Activated naive CD8-positive, alpha-beta T cell treated with anti-CD3 and anti-CD28 coated beads, Interleukin-2, amount 50 U/mL, for 24 hours (primary cell): ENCODE measurements at regions not wholly inside any gene's neighbourhood (a gene's known extent, or its start where the extent isn't known, plus 50 kb on each side); places are given as distances from the start of the nearest gene placed in this dataset.

Source experiments
- ATAC-seq: fragments of 150-1000 bp; cut with Tn5 transposase; one replicate; pipeline ENCODE4 v1.10.0; 2021
- DNase-seq: peaks from one replicate; pipeline ENCODE4 v3.0.0; 2021
- H3K27ac Mint-ChIP-seq: one replicate; pipeline ENCODE4 v1.8.0; 2021; ENCODE audit warnings: mild to moderate bottlenecking, mixed read lengths
- H3K27me3 Mint-ChIP-seq: one replicate; pipeline ENCODE4 v1.8.0; 2021; ENCODE audit warnings: mixed read lengths
- H3K36me3 Mint-ChIP-seq: one replicate; pipeline ENCODE4 v1.8.0; 2021; ENCODE audit warnings: low read depth, mixed read lengths
- H3K4me1 Mint-ChIP-seq: one replicate; pipeline ENCODE4 v1.8.0; 2021; ENCODE audit warnings: mixed read lengths
- H3K4me3 Mint-ChIP-seq: one replicate; pipeline ENCODE4 v1.8.0; 2021; ENCODE audit warnings: mild to moderate bottlenecking, moderate library complexity, mixed read lengths
- H3K9me3 Mint-ChIP-seq: one replicate; pipeline ENCODE4 v1.8.0; 2021; ENCODE audit warnings: mixed read lengths

DNA sequence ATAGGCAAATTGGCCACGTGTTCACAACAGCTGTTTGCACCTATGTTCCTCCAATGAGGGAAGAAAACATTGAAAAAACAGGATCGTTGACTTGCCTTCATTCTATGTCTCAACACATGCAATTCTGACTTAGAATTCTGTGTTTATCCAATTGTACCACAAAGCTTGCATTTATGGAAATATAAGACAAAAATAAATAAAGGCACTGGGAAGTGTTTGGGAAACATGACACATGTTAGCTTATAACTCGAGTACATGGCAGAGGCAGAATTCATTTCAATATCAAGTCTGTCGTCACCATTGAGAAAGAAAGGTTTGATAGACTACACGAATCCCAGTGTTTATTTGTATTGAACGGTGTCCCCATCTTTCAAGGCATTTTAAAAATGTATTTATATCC, 291.2 kb downstream of the AHR start:
- Mint-ChIP-seq H3K4me3 (no peak overlapping the region), H3K36me3 (no peaks in the 10 kb centered on the region), H3K4me1 (no peaks in the 10 kb centered on the region), H3K9me3 (no peaks in the 10 kb centered on the region), H3K27ac (no peak overlapping the region), H3K27me3 (peaks cover 2% of the 10 kb centered on the region)
- DNase-seq (no peak), ATAC-seq (no peak)

GRCh38 chr7:17590221-17590620, 291.8 kb downstream of the AHR start:
- Mint-ChIP-seq H3K4me1 (no peaks in the 10 kb centered on the region), H3K4me3 (no peak overlapping the region), H3K27ac (no peak overlapping the region), H3K27me3 (peaks cover 2% of the 10 kb centered on the region), H3K36me3 (no peaks in the 10 kb centered on the region), H3K9me3 (no peaks in the 10 kb centered on the region)
- DNase-seq (no peak), ATAC-seq (no peak)

DNA sequence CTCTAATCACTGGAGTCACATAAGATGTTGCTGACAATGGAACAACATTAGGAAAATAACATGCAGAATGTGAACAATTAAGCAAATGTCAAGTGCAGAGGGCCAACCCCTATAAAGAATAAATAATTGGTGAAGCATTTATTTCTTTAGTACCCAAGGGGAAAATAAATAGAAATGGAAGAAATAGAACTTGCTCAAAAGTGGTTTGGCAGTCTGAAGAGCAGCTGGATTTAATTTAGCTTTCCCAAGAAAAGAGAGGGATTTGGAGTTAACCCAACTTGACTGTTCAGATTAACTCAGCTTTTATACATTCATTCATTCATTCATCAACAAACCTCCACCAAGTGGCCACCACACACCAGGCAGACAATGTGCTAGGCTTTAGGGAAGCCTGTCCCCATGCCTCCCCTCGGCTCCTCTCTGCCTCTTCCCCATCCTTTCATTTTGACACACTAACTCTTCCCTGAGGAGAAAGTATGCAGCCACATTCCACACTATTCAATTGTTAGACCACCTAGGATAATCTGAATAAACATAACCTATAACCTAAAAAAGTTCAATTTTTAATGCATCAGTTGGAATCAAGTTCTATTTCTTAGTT, 295.5 kb downstream of the AHR start:
- DNase-seq (no peak), ATAC-seq (no peak)
- no peak overlapping the region for H3K4me3 Mint-ChIP-seq
- no peaks in the 10 kb centered on the region for H3K4me1 Mint-ChIP-seq
- H3K36me3 Mint-ChIP-seq = no peaks in the 10 kb centered on the region
- peaks cover 2% of the 10 kb centered on the region for H3K27me3 Mint-ChIP-seq
- H3K27ac Mint-ChIP-seq = no peak overlapping the region
- H3K9me3 Mint-ChIP-seq = no peaks in the 10 kb centered on the region

DNA sequence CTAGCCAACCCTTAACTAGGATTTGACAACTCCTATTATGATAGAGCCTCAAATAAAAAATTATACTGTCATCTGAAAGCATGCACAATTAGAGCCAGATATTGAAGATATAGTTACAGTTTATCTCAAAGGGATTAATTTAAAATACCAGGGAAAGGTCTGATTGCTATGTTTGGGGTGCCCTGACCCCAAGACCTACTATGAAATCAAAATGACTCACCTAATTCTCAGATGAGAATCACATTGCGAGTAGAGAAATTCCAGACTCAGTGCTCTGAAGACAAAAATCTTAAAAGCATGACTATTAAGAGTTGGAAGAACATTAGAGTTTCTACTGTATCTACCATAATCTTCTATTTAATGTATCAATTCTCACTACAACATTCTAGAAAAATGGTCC, 297.1 kb downstream of the AHR start:
- no peak overlapping the region for H3K27ac Mint-ChIP-seq
- ATAC-seq = no peak
- H3K4me1 Mint-ChIP-seq = no peaks in the 10 kb centered on the region
- no peak for DNase-seq
- no peaks in the 10 kb centered on the region for H3K9me3 Mint-ChIP-seq
- H3K36me3 Mint-ChIP-seq = no peaks in the 10 kb centered on the region
- no peak overlapping the region for H3K4me3 Mint-ChIP-seq
- peaks cover 2% of the 10 kb centered on the region for H3K27me3 Mint-ChIP-seq

GRCh38 chr7:17598305-17598704, 299.9 kb downstream of the AHR start:
- ATAC-seq = no peak

DNA sequence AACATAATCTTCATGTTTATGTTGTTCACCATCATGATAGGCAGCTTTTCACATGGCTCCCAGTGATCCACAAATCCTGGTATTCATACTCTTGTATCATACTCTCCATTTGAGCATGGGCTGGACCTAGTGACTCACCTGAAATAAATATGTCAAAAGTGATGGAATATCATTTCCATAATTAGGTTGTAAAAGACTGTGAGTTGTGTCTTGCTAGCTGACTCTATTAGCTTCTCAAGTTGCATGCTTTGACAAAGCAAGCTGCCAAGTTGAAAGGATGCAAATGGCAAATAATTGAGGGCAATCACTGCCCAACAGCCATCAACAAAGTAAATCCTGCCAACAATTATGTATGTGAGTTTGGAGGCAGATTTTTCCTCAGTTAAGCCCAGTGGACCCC, 300.4 kb downstream of the AHR start:
- H3K4me3 Mint-ChIP-seq = no peak overlapping the region

More at GRCh38 chr7:17598305-17598704, 299.9 kb downstream of the AHR start:
- Mint-ChIP-seq H3K27me3 (no peaks in the 10 kb centered on the region), H3K27ac (no peak overlapping the region), H3K4me3 (no peak overlapping the region), H3K4me1 (no peaks in the 10 kb centered on the region), H3K9me3 (peaks cover 2% of the 10 kb centered on the region), H3K36me3 (no peaks in the 10 kb centered on the region)
- no peak for DNase-seq

GRCh38 chr7:17599733-17600339, 301.4 kb downstream of the AHR start:
- no peak overlapping the region for H3K27ac Mint-ChIP-seq
- no peak overlapping the region for H3K4me3 Mint-ChIP-seq
- ATAC-seq (no peak), DNase-seq (no peak)
- no peaks in the 10 kb centered on the region for H3K4me1 Mint-ChIP-seq
- no peaks in the 10 kb centered on the region for H3K36me3 Mint-ChIP-seq
- no peaks in the 10 kb centered on the region for H3K27me3 Mint-ChIP-seq
- peaks cover 13% of the 10 kb centered on the region for H3K9me3 Mint-ChIP-seq

More for the DNA sequence above, 300.4 kb downstream of the AHR start:
- Mint-ChIP-seq H3K9me3 (peaks cover 8% of the 10 kb centered on the region), H3K27me3 (no peaks in the 10 kb centered on the region), H3K4me1 (no peaks in the 10 kb centered on the region), H3K27ac (no peak overlapping the region), H3K36me3 (no peaks in the 10 kb centered on the region)
- ATAC-seq (no peak), DNase-seq (no peak)

GRCh38 chr7:17600340-17600752, 301.9 kb downstream of the AHR start:
- no peak for ATAC-seq
- Mint-ChIP-seq H3K36me3 (no peaks in the 10 kb centered on the region), H3K9me3 (peaks cover 15% of the 10 kb centered on the region), H3K4me1 (no peaks in the 10 kb centered on the region), H3K27me3 (peaks cover under 1% of the 10 kb centered on the region), H3K4me3 (no peak overlapping the region), H3K27ac (no peak overlapping the region)
- DNase-seq = no peak

DNA sequence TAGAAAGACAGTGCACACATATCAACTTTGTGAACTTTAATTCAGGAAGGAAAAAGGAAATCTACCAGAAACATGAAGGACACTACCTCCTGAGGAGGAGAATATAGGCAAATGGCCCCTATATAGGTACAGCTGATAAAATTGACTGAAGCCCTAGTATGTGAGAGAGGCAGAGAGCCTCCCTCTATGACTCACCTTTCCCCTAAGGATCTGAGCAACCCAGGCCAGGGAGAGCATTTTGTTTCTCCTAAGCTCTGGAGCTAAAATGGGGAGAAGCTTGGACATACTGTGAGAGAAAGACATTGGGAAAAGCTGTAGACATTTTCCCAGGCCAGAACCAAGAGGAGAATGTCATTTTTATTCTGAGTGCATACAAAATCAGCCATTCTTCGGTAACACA, 303.5 kb downstream of the AHR start:
- Mint-ChIP-seq H3K36me3 (no peaks in the 10 kb centered on the region), H3K4me1 (no peaks in the 10 kb centered on the region), H3K27me3 (peaks cover 2% of the 10 kb centered on the region), H3K9me3 (peaks cover 15% of the 10 kb centered on the region), H3K4me3 (no peak overlapping the region), H3K27ac (no peak overlapping the region)
- DNase-seq (no peak), ATAC-seq (no peak)

DNA sequence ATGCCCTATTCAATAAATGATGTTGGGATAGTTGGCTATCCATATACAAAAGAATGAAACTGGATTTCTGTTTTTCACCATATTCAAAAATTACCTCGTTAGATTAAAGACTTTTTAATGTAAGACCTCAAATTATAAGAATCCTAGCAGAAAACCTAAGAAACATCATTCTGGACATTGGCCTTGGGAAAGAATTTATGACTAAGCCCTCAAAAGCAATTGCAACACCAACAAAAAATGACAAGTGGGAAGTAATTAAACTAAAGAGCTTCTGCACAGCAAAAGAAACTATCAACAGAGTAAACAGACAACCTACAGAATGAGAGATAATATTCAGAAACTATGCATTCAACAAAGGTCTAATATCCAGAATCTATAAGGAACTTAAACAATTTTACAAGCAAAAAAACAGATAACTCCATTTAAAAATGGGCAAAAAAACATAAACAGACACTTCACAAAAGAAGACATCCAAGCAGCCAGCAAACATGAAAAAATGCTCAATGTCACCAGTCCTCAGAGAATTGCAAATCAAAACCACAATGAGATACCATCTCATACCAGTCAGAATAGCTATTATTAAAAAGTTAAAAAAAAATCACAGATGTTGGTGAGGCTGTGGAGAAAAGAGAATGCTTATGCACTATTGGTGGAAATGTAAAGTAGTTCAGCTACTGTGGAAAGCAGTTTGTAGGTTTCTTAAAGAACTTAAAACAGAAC, 309.8 kb downstream of the AHR start:
- H3K9me3 Mint-ChIP-seq = peaks cover 17% of the 10 kb centered on the region
- no peak overlapping the region for H3K4me3 Mint-ChIP-seq
- no peaks in the 10 kb centered on the region for H3K36me3 Mint-ChIP-seq
- DNase-seq (no peak), ATAC-seq (no peak)
- H3K27ac Mint-ChIP-seq = no peak overlapping the region
- H3K4me1 Mint-ChIP-seq = no peaks in the 10 kb centered on the region
- H3K27me3 Mint-ChIP-seq = peaks cover 2% of the 10 kb centered on the region

DNA sequence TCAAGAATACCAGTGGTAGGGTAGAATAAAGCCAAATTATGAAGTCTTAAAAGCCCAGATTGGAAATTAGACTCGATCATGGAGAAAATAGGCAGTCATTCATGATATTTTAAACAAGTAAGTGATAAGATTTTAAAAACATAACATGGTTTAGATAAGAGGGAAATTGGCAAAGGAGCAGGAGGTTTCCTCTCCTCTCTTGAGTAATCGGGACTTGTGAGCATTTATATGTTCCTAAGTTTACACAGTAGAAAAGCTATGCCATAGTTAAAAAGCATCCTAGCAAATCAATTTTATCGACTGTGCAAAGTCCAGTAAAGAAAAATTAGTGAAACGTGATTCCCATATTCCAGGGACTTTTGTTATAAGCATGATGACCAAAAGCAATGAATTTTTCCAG, 313.2 kb downstream of the AHR start:
- ATAC-seq (no peak), DNase-seq (no peak)
- H3K27me3 Mint-ChIP-seq = no peaks in the 10 kb centered on the region
- H3K36me3 Mint-ChIP-seq = no peaks in the 10 kb centered on the region
- H3K4me1 Mint-ChIP-seq = no peaks in the 10 kb centered on the region
- no peak overlapping the region for H3K27ac Mint-ChIP-seq
- H3K9me3 Mint-ChIP-seq = peaks cover 4% of the 10 kb centered on the region
- no peak overlapping the region for H3K4me3 Mint-ChIP-seq

GRCh38 chr7:17613338-17614041, 315.0 kb downstream of the AHR start:
- Mint-ChIP-seq H3K27ac (no peak overlapping the region), H3K27me3 (no peaks in the 10 kb centered on the region), H3K36me3 (no peaks in the 10 kb centered on the region), H3K4me3 (no peak overlapping the region), H3K9me3 (peaks cover 4% of the 10 kb centered on the region), H3K4me1 (no peaks in the 10 kb centered on the region)
- DNase-seq (no peak), ATAC-seq (no peak)

- Mint-ChIP-seq H3K4me1 (no peaks in the 10 kb centered on the region), H3K27me3 (peaks cover 2% of the 10 kb centered on the region), H3K36me3 (no peaks in the 10 kb centered on the region), H3K4me3 (no peak overlapping the region), H3K9me3 (no peaks in the 10 kb centered on the region), H3K27ac (no peak overlapping the region)
- ATAC-seq = no peak
- DNase-seq = no peak
Measured at GRCh38 chr7:17617380-17617779, 318.9 kb downstream of the AHR start.

DNA sequence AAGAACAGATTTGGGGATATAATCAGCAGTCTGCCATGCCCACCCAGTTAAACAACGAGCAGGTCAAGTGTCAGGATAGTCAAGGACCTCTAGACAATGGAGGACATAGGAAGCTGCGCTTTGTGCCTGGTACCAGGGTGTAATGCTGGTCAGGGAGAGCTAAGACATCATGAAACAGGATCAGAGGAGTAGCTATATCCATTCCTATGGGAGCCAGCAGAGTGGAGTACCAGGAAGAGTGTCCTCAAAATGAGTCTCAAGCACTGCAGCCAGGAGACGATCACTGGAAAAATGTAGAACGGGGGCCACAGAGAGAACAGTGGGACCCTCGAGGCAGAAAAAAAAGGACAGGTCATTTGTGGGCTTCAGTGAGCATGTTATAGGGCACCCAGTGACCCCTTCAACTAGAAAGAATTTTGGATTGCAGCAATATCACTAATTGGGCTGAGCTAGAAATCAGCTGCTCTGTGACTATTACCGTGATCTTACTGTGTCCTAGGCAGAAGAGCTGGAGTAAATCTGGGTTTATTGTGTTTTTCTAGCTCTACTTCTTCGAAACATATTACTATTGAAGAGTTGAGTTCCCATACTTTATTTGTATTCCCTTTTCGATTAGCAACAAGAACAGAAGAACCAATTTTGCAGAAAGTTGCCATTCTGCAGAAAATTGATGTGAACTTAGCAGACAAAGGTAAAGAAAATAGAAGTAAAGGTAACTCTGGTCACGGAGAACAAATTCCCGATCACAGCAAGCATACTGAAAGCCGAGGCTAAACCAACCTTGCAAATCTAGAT, 319.6 kb downstream of the AHR start:
- no peak overlapping the region for H3K27ac Mint-ChIP-seq
- no peaks in the 10 kb centered on the region for H3K4me1 Mint-ChIP-seq

More for the DNA sequence above, 319.6 kb downstream of the AHR start:
- no peaks in the 10 kb centered on the region for H3K36me3 Mint-ChIP-seq
- H3K27me3 Mint-ChIP-seq = peaks cover 2% of the 10 kb centered on the region
- DNase-seq (no peak), ATAC-seq (no peak)
- H3K4me3 Mint-ChIP-seq = no peak overlapping the region
- H3K9me3 Mint-ChIP-seq = no peaks in the 10 kb centered on the region
